KBM-7 (cell line): ENCODE measurements at regions not wholly inside any gene's neighbourhood (a gene's known extent, or its start where the extent isn't known, plus 50 kb on each side); places are given as distances from the start of the nearest gene placed in this dataset.
A peak's percentile ranks its signal among the peaks of the same experiment; 100 is the strongest.

Experiments used
- DNase-seq: peaks from one replicate; pipeline ENCODE4 v3.0.0-alpha.2; 2015
- in situ Hi-C: fragments of 300-500 bp; cut with MboI; formaldehyde crosslinking; loops from 2 replicates; pipeline ENCODE4 v1.14.3; 2020; ENCODE audit warnings: low sequenced_read_pairs, low pct_unique_long_range_greater_than_20kb, mixed read lengths

- DNase-seq = no peak
- in situ Hi-C loops = no loop called here
Measured at GRCh38 chr9:89778100-89779090, 173.6 kb downstream of the GADD45G start.

- no peak for DNase-seq
- in situ Hi-C loops = no loop called here
Measured at GRCh38 chr9:89779405-89780203, 174.8 kb downstream of the GADD45G start.

- in situ Hi-C loops = no loop called here
- DNase-seq = no peak
Measured at GRCh38 chr9:89780959-89781358, 176.1 kb downstream of the GADD45G start.

GRCh38 chr9:89781838-89782540, 177.2 kb downstream of the GADD45G start:
- DNase-seq = peak; percentile 28
- in situ Hi-C loops = no loop called here

- in situ Hi-C loops = no loop called here
- peak; percentile 49 for DNase-seq
Measured at GRCh38 chr9:89786655-89787054, 181.8 kb downstream of the GADD45G start.

- in situ Hi-C loops = no loop called here
- DNase-seq = no peak
Measured at GRCh38 chr9:89787595-89787994, 182.8 kb downstream of the GADD45G start.

GRCh38 chr9:89788434-89788833, 183.6 kb downstream of the GADD45G start:
- in situ Hi-C loops = no loop called here
- no peak for DNase-seq

GRCh38 chr9:89789922-89790510, 185.2 kb downstream of the GADD45G start:
- in situ Hi-C loops = no loop called here
- DNase-seq = no peak

- in situ Hi-C loops = no loop called here
- no peak for DNase-seq
Measured at GRCh38 chr9:89790542-89791109, 185.8 kb downstream of the GADD45G start.

- in situ Hi-C loops = no loop called here
- DNase-seq = no peak
Measured at GRCh38 chr9:89791754-89792153, 186.9 kb downstream of the GADD45G start.

- in situ Hi-C loops = no loop called here
Measured at GRCh38 chr9:89792189-89793123, 187.6 kb downstream of the GADD45G start.

GRCh38 chr9:89793124-89793495, 188.3 kb downstream of the GADD45G start:
- no peak for DNase-seq
- in situ Hi-C loops = no loop called here

More at GRCh38 chr9:89792189-89793123, 187.6 kb downstream of the GADD45G start:
- no peak for DNase-seq

- in situ Hi-C loops = no loop called here
- DNase-seq = no peak
Measured at GRCh38 chr9:89793551-89793950, 188.7 kb downstream of the GADD45G start.

- in situ Hi-C loops = no loop called here
- DNase-seq = no peak
Measured at GRCh38 chr9:89794918-89795317, 190.1 kb downstream of the GADD45G start.

- no peak for DNase-seq
- in situ Hi-C loops = no loop called here
Measured at GRCh38 chr9:89795538-89796195, 190.9 kb downstream of the GADD45G start.

GRCh38 chr9:89796606-89797005, 191.8 kb downstream of the GADD45G start:
- no peak for DNase-seq
- in situ Hi-C loops = no loop called here

GRCh38 chr9:89797255-89797654, 192.4 kb downstream of the GADD45G start:
- DNase-seq = no peak
- in situ Hi-C loops = no loop called here
